ENCODE measurements at regions not wholly inside any gene's neighbourhood (a gene's known extent, or its start where the extent isn't known, plus 50 kb on each side); places are given as distances from the start of the nearest gene placed in this dataset.

- no peaks in the 10 kb centered on the region for H3K9me3 ChIP-seq (ENCODE audit: control insufficient read depth, insufficient read depth, low read length)
- no peak overlapping the region for H3K4me3 ChIP-seq (ENCODE audit: low read depth, low read length)
These were observed 62.0 kb downstream of the GLI2 start for GRCh38 chr2:120797421-120798221.

GRCh38 chr2:120798567-120799247 lies 63.0 kb downstream of the GLI2 start:
- Histone ChIP-seq H3K27me3 (ENCODE audit: control insufficient read depth, insufficient read depth, low read length) (no peaks in the 10 kb centered on the region), H3K27ac (ENCODE audit: low read depth, low read length) (no peak overlapping the region), H3K4me1 (ENCODE audit: control insufficient read depth, insufficient read depth, low read length) (peaks cover 43% of the 10 kb centered on the region), H3K36me3 (ENCODE audit: control insufficient read depth, insufficient read depth, low read length) (peaks cover 24% of the 10 kb centered on the region), H3K9ac (ENCODE audit: low read depth, low read length) (no peak overlapping the region), H3K4me3 (ENCODE audit: low read depth, low read length) (no peak overlapping the region), H3K9me3 (ENCODE audit: control insufficient read depth, insufficient read depth, low read length) (no peaks in the 10 kb centered on the region)

More at GRCh38 chr2:120797421-120798221, 62.0 kb downstream of the GLI2 start:
- no peaks in the 10 kb centered on the region for H3K27me3 ChIP-seq (ENCODE audit: control insufficient read depth, insufficient read depth, low read length)
- peaks cover 21% of the 10 kb centered on the region for H3K36me3 ChIP-seq (ENCODE audit: control insufficient read depth, insufficient read depth, low read length)
- no peak overlapping the region for H3K27ac ChIP-seq (ENCODE audit: low read depth, low read length)
- no peak overlapping the region for H3K9ac ChIP-seq (ENCODE audit: low read depth, low read length)
- H3K4me1 ChIP-seq (ENCODE audit: control insufficient read depth, insufficient read depth, low read length): peaks cover 41% of the 10 kb centered on the region

GRCh38 chr2:120802158-120802557 lies 66.5 kb downstream of the GLI2 start:
- peaks cover 33% of the 10 kb centered on the region for H3K4me1 ChIP-seq (ENCODE audit: control insufficient read depth, insufficient read depth, low read length)
- no peak overlapping the region for H3K9ac ChIP-seq (ENCODE audit: low read depth, low read length)
- peaks cover 44% of the 10 kb centered on the region for H3K36me3 ChIP-seq (ENCODE audit: control insufficient read depth, insufficient read depth, low read length)
- no peak overlapping the region for H3K4me3 ChIP-seq (ENCODE audit: low read depth, low read length)
- H3K27ac ChIP-seq (ENCODE audit: low read depth, low read length): no peak overlapping the region
- H3K9me3 ChIP-seq (ENCODE audit: control insufficient read depth, insufficient read depth, low read length): no peaks in the 10 kb centered on the region
- H3K27me3 ChIP-seq (ENCODE audit: control insufficient read depth, insufficient read depth, low read length): no peaks in the 10 kb centered on the region

- no peaks in the 10 kb centered on the region for H3K27me3 ChIP-seq (ENCODE audit: control insufficient read depth, insufficient read depth, low read length)
- peaks cover 43% of the 10 kb centered on the region for H3K36me3 ChIP-seq (ENCODE audit: control insufficient read depth, insufficient read depth, low read length)
- peaks cover 25% of the 10 kb centered on the region for H3K4me1 ChIP-seq (ENCODE audit: control insufficient read depth, insufficient read depth, low read length)
- no peak overlapping the region for H3K27ac ChIP-seq (ENCODE audit: low read depth, low read length)
- H3K4me3 ChIP-seq (ENCODE audit: low read depth, low read length): no peak overlapping the region
- H3K9ac ChIP-seq (ENCODE audit: low read depth, low read length): no peak overlapping the region
- H3K9me3 ChIP-seq (ENCODE audit: control insufficient read depth, insufficient read depth, low read length): no peaks in the 10 kb centered on the region
These were observed 67.3 kb downstream of the GLI2 start for GRCh38 chr2:120802867-120803484.

GRCh38 chr2:120803764-120804335 lies 68.2 kb downstream of the GLI2 start:
- H3K36me3 ChIP-seq (ENCODE audit: control insufficient read depth, insufficient read depth, low read length): peaks cover 49% of the 10 kb centered on the region
- H3K4me1 ChIP-seq (ENCODE audit: control insufficient read depth, insufficient read depth, low read length): peaks cover 16% of the 10 kb centered on the region
- no peak overlapping the region for H3K4me3 ChIP-seq (ENCODE audit: low read depth, low read length)
- H3K9ac ChIP-seq (ENCODE audit: low read depth, low read length): no peak overlapping the region
- H3K27ac ChIP-seq (ENCODE audit: low read depth, low read length): no peak overlapping the region
- H3K9me3 ChIP-seq (ENCODE audit: control insufficient read depth, insufficient read depth, low read length): no peaks in the 10 kb centered on the region
- no peaks in the 10 kb centered on the region for H3K27me3 ChIP-seq (ENCODE audit: control insufficient read depth, insufficient read depth, low read length)

GRCh38 chr2:120804459-120804858 lies 68.8 kb downstream of the GLI2 start:
- Histone ChIP-seq H3K9me3 (ENCODE audit: control insufficient read depth, insufficient read depth, low read length) (no peaks in the 10 kb centered on the region), H3K27me3 (ENCODE audit: control insufficient read depth, insufficient read depth, low read length) (no peaks in the 10 kb centered on the region), H3K9ac (ENCODE audit: low read depth, low read length) (no peak overlapping the region), H3K27ac (ENCODE audit: low read depth, low read length) (no peak overlapping the region), H3K4me3 (ENCODE audit: low read depth, low read length) (no peak overlapping the region), H3K36me3 (ENCODE audit: control insufficient read depth, insufficient read depth, low read length) (peaks cover 48% of the 10 kb centered on the region), H3K4me1 (ENCODE audit: control insufficient read depth, insufficient read depth, low read length) (peaks cover 16% of the 10 kb centered on the region)

- H3K36me3 ChIP-seq (ENCODE audit: control insufficient read depth, insufficient read depth, low read length): peaks cover 43% of the 10 kb centered on the region
- H3K4me1 ChIP-seq (ENCODE audit: control insufficient read depth, insufficient read depth, low read length): peaks cover 16% of the 10 kb centered on the region
- H3K27ac ChIP-seq (ENCODE audit: low read depth, low read length): no peak overlapping the region
- H3K27me3 ChIP-seq (ENCODE audit: control insufficient read depth, insufficient read depth, low read length): no peaks in the 10 kb centered on the region
- H3K9ac ChIP-seq (ENCODE audit: low read depth, low read length): no peak overlapping the region
- no peak overlapping the region for H3K4me3 ChIP-seq (ENCODE audit: low read depth, low read length)
- H3K9me3 ChIP-seq (ENCODE audit: control insufficient read depth, insufficient read depth, low read length): no peaks in the 10 kb centered on the region
These were observed 69.3 kb downstream of the GLI2 start for GRCh38 chr2:120805011-120805410.

- H3K27ac ChIP-seq (ENCODE audit: low read depth, low read length): no peak overlapping the region
- peaks cover 42% of the 10 kb centered on the region for H3K36me3 ChIP-seq (ENCODE audit: control insufficient read depth, insufficient read depth, low read length)
- no peaks in the 10 kb centered on the region for H3K9me3 ChIP-seq (ENCODE audit: control insufficient read depth, insufficient read depth, low read length)
- H3K4me3 ChIP-seq (ENCODE audit: low read depth, low read length): no peak overlapping the region
- H3K4me1 ChIP-seq (ENCODE audit: control insufficient read depth, insufficient read depth, low read length): peaks cover 16% of the 10 kb centered on the region
- H3K9ac ChIP-seq (ENCODE audit: low read depth, low read length): no peak overlapping the region
- no peaks in the 10 kb centered on the region for H3K27me3 ChIP-seq (ENCODE audit: control insufficient read depth, insufficient read depth, low read length)
These were observed 69.9 kb downstream of the GLI2 start for GRCh38 chr2:120805602-120806001.

GRCh38 chr2:120807751-120808150 lies 72.1 kb downstream of the GLI2 start:
- Histone ChIP-seq H3K27me3 (ENCODE audit: control insufficient read depth, insufficient read depth, low read length) (no peaks in the 10 kb centered on the region), H3K4me1 (ENCODE audit: control insufficient read depth, insufficient read depth, low read length) (peaks cover 1% of the 10 kb centered on the region)

GRCh38 chr2:120809151-120809550 lies 73.5 kb downstream of the GLI2 start:
- Histone ChIP-seq H3K9me3 (ENCODE audit: control insufficient read depth, insufficient read depth, low read length) (no peaks in the 10 kb centered on the region), H3K9ac (ENCODE audit: low read depth, low read length) (no peak overlapping the region), H3K27ac (ENCODE audit: low read depth, low read length) (no peak overlapping the region), H3K4me1 (ENCODE audit: control insufficient read depth, insufficient read depth, low read length) (no peaks in the 10 kb centered on the region), H3K4me3 (ENCODE audit: low read depth, low read length) (no peak overlapping the region), H3K27me3 (ENCODE audit: control insufficient read depth, insufficient read depth, low read length) (no peaks in the 10 kb centered on the region), H3K36me3 (ENCODE audit: control insufficient read depth, insufficient read depth, low read length) (peaks cover 33% of the 10 kb centered on the region)

More at GRCh38 chr2:120807751-120808150, 72.1 kb downstream of the GLI2 start:
- Histone ChIP-seq H3K9ac (ENCODE audit: low read depth, low read length) (no peak overlapping the region), H3K9me3 (ENCODE audit: control insufficient read depth, insufficient read depth, low read length) (no peaks in the 10 kb centered on the region), H3K36me3 (ENCODE audit: control insufficient read depth, insufficient read depth, low read length) (peaks cover 38% of the 10 kb centered on the region), H3K4me3 (ENCODE audit: low read depth, low read length) (no peak overlapping the region), H3K27ac (ENCODE audit: low read depth, low read length) (no peak overlapping the region)

Data from HUES48 (cell line).